ENCODE measurements at regions not wholly inside any gene's neighbourhood (a gene's known extent, or its start where the extent isn't known, plus 50 kb on each side); places are given as distances from the start of the nearest gene placed in this dataset.
"Not testable (repeated sequence)": the region's sequence is repeated elsewhere in the genome, so short reads cannot be mapped to it uniquely, and the experiment has no call there.

- no peak for DNase-seq (ENCODE audit: low read depth in 2 of 2)
Observed at GRCh38 chr7:65254061-65254460, 119.6 kb upstream of the ZNF92 start.

GRCh38 chr7:65251851-65252620, 121.6 kb upstream of the ZNF92 start:
- DNase-seq (ENCODE audit: low read depth in 2 of 2) = peak; percentile 37 to 54

DNA sequence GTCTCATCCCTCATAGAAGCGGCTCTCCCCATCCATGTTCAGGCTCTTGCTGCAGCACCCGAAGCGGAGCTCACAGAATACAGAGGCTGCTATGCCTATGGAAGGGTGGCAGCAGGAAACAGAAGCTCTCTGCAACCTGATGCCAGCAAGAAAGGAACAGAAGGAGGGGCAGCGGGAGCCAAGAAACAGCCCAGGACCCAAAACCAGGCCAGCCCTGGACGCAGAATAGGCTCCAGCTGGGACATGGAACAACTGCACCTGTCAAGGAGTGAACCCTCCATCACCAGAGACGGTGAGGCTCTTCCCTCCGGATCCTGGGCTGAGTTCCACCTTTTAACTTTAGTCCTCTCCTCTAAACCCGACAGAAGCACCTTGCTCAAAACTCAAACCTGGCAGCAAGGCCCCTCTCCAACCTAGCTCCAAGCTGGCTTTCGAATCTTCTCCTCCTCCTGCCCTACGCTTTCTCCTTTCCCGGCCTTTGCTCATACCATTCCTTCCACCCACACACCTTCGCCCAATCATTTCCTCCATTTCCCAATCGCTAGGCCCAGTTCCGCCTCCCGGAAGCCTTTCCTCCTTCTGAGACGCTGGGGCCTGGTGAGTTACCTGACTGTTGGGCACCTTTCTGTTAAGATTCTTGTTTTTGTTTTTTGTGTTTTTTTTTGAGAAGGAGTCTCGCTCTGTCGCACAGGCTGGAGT, 122.8 kb upstream of the ZNF92 start:
- no peak for DNase-seq (ENCODE audit: low read depth in 2 of 2)

DNA sequence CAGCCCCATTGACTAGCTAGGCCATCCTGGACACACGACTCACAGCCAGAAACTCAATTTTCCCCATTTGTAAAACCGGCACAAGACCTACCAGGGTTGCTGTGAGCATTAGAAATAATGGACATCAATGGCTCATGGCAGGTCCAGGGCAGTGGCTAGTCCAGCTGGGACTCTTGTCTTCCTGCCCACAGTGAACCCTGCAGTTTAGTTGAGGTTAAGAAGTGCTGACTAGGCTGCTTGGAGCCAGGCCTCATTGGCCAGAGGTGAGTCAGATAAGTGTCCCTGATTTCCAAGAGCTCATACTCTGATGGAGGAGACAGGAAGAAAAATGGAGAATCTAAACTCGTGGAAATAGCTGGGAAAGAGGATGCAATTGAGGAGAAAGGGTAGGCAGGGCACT, 123.4 kb upstream of the ZNF92 start:
- DNase-seq (ENCODE audit: low read depth in 2 of 2) = no peak

GRCh38 chr7:65247491-65247890, 126.2 kb upstream of the ZNF92 start:
- no peak for DNase-seq (ENCODE audit: low read depth in 2 of 2)

DNA sequence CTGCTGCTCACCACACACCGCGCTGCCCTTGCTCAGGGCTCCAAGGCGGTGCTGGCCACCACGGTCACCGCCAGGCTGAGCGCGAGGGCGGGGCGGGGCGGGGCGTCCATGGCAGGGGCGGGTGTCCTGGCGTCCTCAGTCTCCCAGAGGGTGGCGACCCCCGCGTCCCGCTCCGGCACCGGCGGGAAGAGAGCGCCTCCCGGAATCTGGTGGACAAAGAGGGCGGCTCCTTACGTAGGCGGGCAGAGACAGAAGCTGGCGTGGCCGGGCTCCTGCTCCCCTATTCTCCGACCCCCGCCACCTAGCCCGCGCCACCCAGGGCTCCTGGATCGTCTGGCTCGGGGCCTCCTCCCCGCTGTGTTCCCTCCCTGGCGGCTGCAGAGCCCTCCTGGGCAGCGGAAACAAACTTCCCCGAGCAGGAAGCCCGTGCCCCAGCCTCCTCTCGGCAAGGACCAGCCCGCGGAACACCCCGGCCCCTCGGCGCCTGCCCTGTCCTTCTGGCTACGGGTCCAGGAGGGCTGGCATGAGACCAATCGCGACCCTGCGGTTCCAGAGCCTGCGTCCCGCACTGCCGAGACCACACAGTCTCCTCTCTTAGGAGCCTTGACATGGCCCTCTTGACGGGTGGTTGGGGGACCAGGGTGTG, 133.8 kb upstream of the ZNF92 start:
- peak; percentile 23 to 45 for DNase-seq (ENCODE audit: low read depth in 2 of 2)

- no peak for DNase-seq (ENCODE audit: low read depth in 2 of 2)
Observed at GRCh38 chr7:65239324-65239706, 134.3 kb upstream of the ZNF92 start.

GRCh38 chr7:65238785-65239184, 134.9 kb upstream of the ZNF92 start:
- no peak for DNase-seq (ENCODE audit: low read depth in 2 of 2)

DNA sequence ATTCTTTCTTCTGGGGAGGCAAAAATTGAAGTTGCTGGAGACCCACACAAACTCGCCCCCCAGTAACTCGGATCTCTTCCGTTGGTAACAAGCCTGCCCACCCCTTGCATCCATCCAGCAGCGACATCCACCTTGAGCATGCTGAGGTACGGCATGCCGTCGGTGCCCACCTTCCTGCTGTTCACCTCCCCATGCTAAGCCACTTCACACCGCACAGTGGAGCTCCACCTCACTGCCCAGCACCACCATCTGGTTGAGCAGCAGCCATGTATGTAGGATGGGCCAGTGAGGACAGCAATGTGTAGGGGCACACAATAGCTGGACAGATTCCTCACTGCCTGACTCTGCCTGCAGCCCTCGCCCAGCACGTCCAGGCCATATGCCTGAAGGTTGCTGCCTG, 138.1 kb upstream of the ZNF92 start:
- no peak for DNase-seq (ENCODE audit: low read depth in 2 of 2)

GRCh38 chr7:65233409-65234034, 140.1 kb upstream of the ZNF92 start:
- DNase-seq (ENCODE audit: low read depth in 2 of 2) = no peak

DNA sequence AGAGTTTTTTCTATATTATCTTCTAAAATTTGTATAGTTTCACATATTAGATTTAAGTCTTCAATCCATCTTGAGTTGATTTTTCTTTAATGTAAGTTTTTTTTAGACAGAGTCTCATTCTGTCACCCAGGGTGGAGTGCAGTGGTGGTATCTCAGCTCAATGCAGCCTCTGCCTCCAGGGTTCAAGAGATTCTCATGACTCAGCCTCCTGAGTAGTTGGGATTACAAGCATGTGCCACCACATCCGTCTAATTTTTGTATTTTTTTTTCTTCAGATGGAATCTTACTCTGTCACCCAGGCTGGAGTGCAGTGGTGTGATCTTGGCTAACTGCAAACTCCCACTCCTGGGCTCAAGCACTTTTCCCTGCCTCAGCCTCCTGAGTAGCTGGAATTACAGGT, 143.4 kb upstream of the ZNF92 start:
- no peak for DNase-seq (ENCODE audit: low read depth in 2 of 2)

DNA sequence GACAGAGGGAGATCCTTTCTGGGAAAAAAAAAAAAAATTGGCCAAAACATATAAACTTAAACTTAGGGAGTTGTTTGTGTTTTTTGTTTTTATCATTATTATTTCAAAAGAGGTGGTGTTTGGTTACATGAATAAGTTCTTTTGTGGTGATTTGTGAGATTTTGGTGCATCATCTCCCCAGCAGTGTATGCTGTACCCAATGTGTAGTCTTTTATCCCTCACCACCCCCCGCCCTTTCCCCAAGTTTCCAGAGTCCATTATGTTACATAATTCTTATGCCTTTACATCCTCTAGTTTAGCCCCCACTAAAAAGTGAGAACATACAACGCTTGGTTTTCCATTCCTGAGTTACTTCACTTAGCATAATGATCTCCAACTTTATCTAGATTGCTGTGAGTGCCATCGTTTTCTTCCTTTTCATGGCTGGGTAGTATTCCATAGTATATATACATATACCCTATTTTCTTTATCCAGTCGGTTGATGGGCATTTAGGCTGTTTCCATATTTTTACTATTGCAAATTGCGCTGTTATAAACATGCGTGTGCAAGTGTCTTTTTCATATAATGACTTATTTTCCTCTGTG, 148.1 kb upstream of the ZNF92 start:
- DNase-seq (ENCODE audit: low read depth in 2 of 2) = no peak

- no peak for DNase-seq (ENCODE audit: low read depth in 2 of 2)
Observed at GRCh38 chr7:65222655-65223054, 151.0 kb upstream of the ZNF92 start.

DNA sequence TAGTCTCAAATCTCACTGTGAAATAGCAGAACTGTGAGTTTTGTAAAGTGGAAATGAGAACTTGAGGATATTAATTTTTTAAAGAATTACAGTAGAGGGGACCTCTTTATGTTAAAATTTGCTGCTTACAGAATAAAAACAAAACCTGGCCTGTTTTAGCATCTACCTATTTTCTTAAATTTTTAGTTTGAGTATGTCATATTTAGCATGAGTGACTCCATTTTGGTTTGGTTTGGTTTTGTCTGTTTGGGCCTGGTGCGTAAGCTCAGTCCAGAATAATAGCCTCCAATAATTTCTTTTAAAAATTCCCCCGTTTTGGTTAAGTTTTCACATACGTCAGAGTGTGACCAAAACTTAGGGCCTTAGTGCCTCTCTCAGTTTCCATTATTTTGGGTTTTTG, 152.0 kb upstream of the ZNF92 start:
- no peak for DNase-seq (ENCODE audit: low read depth in 2 of 2)

GRCh38 chr7:65219623-65220022, 154.0 kb upstream of the ZNF92 start:
- DNase-seq (ENCODE audit: low read depth in 2 of 2) = no peak

GRCh38 chr7:65216469-65216868, 157.2 kb upstream of the ZNF92 start:
- DNase-seq (ENCODE audit: low read depth in 2 of 2) = peak; percentile 49 to 79

GRCh38 chr7:65213260-65213659, 160.4 kb upstream of the ZNF92 start:
- DNase-seq (ENCODE audit: low read depth in 2 of 2) = peak; percentile 33 to 52

- DNase-seq (ENCODE audit: low read depth in 2 of 2) = not testable (repeated sequence)
Observed at GRCh38 chr7:65199221-65199620, 174.4 kb upstream of the ZNF92 start.

DNA sequence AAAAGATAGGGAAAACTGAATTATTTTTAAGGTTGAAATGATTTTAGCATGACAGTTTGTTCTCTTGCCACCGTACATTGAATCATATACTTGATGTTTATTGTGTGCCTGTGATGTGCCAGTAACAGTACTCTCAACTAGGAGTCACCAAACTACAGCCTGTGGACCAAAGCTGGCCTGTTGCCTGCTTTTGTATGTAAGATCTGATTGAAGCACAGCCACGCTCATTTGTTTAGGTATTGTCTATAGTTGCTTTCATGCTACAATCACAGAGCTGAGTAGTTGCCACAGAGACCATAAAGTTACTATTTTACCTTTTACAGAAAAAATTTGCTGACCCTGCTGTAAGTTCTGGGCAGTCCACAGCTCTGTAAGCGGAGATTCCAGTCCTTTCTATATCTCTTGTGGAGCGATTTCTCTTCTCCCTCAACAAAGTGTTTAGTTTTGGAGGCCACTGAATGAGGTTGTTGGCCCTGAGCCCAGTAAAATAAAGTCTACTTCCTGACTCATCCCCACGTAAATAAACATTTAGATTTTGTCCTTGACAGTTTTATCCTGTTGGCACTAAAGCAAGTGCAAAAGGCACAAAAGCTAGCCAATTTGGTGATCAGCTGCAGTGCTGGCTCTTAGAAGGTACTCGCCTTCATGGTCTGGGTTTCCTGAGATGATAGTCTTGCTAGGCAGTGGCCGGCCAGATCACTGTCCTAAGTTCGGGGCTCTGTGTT, 180.2 kb upstream of the ZNF92 start:
- peak; percentile 57 to 73 for DNase-seq (ENCODE audit: low read depth in 2 of 2)

DNA sequence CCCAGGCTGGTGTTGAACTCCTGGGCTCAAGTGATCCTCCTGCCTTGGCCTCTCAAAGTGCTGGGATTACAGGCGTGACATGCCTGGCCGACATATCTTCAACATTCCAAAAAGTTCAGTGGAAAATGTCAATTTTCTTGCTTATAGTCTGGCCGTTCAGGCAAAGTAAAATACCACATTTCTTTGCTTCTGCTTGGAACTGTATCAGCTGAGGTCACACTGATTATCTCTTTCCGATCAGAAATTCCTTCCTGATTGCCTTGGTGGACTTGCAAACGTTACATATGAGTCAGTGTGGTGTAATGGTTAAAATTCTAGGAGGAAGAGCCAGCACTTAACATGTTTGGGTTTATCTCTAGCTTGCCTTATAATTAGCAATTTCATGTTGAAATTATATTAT, 170.6 kb upstream of the ERV3-1 start:
- DNase-seq (ENCODE audit: low read depth in 2 of 2) = peak; percentile 25 to 67

GRCh38 chr7:65150105-65150504, 143.6 kb upstream of the ERV3-1 start:
- DNase-seq (ENCODE audit: low read depth in 2 of 2) = not testable (repeated sequence)

Measured in lung microvascular endothelial cell (primary cell).